ENCODE measurements at regions not wholly inside any gene's neighbourhood (a gene's known extent, or its start where the extent isn't known, plus 50 kb on each side); places are given as distances from the start of the nearest gene placed in this dataset.
"Not testable (repeated sequence)": the region's sequence is repeated elsewhere in the genome, so short reads cannot be mapped to it uniquely, and the experiment has no call there.

DNA sequence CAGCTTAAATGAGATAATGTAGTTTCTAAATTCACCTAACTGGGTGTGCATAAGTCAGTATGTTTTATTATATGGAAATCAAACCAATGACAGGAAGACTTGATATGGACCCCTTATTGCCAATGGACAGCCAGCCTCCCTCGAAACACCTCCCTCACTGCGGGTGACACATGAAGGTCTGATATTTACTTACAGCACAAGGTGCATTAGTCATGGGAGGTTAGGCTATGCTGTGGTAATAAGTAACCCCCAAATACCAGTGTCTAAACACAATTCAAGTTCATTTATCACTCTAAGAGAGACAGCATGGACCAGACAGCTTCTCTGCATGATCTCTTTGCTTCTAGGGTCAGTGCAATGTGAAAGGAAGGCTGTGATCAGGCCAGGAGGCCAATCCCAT lies 126.0 kb upstream of the KCNJ6 start:
- DNase-seq = no peak

DNA sequence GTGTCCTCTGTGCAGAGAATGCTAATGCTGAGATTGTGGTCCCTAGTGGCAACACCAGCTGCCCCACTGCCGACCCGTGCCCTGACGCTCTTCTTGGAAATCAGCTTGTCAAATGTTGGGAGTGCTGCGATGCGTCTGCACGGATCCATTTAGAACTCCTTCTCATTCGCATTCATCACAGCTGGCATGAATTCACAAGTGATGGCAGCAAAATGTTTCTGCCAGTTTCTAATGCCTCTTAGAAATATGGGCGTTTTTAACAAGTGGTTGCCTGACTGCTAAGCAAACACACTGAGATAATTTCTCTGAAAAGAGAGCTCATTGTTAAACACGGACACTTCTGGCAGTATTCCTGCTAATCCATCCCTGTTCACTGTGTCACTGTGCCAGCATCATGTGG lies 131.9 kb upstream of the KCNJ6 start:
- peak; percentile 92 for DNase-seq

DNA sequence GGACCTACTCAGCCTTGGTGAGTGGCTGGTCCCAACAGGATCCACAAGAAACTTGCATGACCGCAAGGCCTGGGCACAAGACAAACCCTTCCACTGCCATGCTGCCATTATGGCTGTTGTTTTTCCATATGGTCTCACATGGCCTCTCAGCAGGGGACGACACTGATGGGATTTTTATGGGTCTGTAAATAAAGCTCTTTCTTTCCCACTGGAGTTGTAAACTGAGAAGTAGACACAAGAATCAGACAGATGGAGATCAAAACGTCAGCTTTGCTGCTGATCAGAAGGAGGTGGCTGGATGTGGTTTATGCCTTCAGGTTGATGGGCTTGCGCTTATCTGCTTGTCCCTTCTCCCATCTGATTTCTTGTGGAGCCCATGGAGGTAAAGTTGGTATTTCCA lies 138.1 kb upstream of the KCNJ6 start:
- no peak for DNase-seq

DNA sequence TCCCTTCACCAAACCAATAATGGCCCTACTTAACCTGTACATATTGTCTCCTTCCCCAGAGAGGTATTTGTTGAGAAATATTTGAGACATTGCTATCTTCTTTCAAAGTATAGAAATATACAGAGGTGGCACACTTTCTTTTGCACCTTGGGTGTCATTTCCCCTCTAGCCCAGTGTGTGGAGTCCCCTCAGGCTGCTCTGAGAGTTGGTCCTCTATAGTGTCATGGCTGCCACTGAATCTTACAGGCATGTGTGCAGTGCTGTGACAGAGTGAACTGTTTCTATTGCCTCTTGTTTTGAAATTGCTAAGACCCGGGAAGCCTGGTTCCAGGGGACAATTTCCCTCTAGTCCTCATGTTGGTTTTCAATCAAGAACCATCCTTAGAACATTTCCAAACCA lies 140.2 kb upstream of the KCNJ6 start:
- no peak for DNase-seq

DNA sequence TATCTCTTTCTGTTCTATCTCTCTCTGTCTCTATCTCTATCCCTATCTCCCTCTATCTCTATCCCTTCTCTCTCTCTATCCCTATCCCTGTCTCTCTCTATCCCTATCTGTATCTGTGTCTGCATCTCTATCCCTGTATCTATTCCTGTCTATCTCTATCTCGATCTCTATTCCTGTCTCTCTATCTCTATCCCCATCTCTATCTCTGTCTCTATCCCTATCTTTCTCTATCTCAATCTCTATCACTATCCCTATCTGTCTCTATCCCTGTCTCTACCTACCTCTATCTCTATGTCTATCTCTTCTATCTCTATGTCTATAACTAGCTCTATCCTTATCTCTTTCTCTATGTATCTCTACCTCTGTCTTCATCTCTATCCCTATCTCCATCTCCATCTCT lies 141.4 kb upstream of the KCNJ6 start:
- DNase-seq = no peak

DNA sequence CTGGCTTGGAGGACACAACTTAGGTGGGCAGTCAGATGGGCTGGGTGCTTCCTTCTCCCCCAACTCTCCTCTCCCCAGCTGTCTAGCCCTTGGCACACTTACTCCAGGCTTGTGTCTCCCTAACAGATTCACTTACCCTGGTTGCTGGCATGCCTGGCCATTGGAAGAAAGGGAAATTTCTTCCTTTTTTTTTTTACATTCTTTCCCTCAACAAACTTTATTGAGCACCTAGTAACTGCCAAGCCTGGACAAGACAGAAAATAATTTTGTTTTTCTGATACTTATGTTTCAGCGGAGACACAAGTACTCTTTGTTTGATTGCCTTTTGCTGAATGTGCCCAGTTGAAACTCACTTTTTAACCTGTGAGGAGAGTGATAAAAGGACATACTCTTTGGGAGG lies 144.3 kb upstream of the KCNJ6 start:
- DNase-seq = no peak

DNA sequence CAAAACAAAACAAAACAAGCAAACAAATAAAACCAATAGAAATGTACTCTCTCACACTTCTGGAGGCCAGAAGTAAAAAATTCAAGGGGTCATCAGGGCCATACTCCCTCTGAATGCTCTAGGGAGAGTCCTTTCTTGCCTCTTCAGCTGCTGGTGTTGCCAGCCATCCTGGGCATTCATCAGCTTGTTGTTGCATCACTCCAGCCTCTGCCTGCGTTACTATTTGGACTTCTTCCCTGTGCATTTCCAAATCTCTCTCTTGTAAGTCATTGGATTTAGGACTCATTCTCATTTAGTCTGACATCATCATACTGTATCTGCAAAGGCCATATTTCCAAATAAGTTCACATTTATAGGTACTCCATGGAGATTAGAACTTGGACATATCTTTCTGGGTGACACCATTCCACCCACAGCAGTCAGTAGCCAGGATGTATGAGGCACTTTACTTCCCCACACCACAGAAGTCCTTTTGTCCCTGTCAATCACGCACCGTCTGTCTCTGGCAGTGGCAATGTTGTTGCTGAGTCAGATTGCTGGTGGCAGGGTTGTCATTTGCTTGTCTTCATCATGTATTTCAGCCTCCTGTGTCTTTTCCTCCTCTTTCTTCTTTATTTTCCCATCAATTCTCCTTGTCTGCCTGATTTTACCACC lies 151.0 kb upstream of the KCNJ6 start:
- DNase-seq = no peak

DNA sequence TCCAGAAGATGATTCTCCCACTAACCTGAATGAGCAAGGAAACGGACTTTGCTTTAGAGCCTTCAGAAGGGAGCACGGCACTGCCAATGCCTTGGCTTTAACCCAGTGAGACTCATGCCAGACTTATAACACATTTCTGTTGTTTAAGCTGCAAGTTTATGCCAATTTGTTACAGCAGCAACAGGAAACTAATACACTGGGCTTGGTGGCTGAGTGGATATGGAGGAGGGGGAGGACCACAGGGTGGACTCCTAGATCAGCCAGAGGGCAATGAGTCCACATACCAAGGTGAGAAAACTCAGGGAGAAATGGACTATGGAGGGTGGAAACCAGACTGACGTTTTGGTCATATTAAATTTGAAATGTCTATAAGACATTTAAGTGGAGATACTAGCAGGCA lies 156.2 kb upstream of the KCNJ6 start:
- DNase-seq = no peak

DNA sequence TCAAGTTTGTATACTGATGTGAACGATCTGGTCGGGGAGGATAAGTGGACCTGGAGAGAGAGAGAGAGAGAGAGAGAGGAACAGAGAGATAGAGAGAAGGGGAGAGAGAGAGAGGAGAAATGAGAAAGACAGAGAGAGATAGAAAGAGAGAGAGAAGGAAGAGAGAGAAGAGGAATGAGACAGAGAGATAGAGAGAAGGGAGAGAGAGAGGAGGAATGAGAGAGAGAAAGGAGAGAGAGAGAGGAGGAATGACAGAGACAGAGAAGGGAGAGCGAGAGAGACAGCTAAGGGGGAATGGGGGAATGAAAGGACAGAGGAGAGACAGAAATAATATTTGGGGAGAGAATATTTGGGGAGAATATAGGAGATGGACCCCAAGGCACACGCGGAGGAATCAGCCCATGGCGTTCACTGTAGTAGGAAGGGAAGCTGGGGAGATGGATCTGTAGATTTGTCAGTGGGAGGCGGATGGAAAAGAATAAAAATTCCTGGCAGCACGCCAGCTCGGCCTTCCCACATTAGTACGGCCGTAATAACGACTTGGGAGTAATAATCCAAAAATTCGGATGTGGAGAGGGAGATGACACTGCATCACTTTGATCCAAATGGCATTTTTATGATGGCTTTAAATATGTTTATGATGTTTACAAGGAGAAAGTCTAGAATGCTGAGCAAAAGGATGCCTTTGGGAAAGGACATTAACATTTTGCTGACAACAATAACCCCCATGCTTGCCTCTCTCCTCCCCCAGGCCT lies 159.8 kb upstream of the KCNJ6 start:
- DNase-seq = no peak

DNA sequence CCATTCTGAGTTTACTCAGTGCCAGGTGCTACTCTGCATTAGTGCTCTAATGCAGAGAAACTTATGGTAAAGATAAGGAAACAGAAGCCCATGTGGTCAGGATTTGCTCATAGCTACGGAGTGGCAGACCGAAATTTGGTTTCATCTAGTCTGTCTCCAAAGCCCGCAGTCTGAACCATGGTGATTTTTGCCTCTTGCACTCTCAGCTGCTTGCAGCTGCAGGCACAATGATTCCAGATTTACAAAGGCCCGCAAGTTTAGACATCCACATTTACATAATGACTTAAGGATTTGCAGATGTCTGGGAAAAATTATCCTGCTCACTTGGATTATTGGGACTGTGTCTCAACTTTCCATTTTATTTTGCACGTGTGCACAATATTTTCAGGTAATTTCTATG lies 161.3 kb upstream of the KCNJ6 start:
- DNase-seq = no peak

DNA sequence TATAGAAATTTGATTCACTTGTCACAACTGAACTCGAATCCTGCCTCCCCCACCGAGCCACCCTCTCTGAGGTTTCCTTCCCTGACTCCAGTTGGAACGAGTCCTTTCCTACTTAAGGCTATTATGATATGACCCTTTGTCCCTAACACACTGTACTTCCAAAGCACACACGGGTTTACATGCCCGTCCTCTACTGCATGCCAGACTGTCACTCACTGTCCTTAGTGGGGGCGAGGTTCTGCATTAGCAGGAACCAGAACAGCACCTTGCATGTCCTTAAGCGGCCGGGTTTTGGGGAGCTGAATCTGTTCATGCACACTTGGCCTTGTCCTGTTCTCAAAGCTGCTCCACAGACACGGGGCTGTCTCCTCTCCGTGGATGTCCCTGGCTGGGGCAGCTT lies 164.6 kb upstream of the KCNJ6 start:
- DNase-seq = no peak

DNA sequence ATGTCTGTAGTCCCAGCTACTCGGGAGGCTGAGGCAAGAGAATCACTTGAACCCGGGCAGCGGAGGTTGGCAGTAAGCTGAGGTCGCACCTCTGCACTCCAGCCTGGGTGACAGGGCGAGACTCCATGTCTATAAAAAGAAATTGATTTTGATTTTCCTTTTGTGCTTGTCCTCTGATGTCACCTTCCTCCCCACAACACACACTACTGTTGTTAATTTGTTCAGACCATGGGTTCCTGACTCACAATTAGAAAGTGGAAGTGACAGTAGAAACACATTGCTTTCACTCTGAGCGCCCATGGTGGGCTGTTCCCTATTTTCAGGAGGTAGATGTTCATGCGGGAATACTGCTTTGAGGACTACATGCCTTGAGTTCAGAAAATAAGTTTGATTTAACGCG lies 165.5 kb upstream of the KCNJ6 start:
- no peak for DNase-seq

DNA sequence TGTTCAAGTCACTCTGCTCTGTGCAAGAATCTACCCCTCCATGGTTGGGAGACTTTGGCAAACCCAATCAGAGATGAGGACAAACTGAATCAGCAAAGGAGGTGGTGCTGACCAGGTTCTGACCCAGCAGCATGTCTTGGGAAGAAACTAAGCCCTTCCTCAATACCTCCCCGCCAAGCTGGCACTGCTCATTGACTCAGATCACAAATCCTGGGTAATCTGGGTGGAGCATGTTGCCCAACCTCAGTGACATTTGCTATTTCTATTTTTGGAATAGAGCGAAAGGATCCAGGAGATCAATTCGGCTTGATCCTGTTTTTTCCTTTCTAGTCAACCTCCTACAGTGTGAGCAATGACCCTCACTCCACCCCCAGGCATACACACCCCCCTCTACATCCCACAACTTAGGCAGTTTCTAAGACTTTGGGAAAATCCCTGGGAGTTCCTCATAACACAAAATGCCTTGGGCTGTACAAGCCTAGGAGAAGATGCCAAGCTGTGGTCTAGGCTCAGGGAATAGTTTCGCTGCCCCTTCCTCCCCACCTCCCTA lies 166.8 kb upstream of the KCNJ6 start:
- no peak for DNase-seq

DNA sequence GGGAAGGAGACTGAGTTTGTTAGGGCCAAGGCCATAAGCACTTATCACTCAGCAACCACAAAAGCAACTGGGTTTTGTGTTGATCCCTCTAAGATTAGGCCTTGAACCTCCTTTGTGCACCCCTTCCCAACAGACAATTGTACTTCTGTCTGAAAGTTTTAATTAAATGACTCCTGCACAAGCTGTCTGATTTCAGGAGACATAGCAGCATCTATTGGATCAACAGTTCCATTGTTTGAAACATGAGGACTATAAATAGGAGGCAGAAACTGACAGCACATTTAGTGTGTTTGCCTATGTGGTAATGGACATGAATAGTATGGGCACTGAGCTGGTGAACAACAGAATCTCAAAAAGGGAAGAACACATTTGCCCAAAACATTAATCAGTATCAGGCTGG lies 167.3 kb upstream of the KCNJ6 start:
- no peak for DNase-seq

DNA sequence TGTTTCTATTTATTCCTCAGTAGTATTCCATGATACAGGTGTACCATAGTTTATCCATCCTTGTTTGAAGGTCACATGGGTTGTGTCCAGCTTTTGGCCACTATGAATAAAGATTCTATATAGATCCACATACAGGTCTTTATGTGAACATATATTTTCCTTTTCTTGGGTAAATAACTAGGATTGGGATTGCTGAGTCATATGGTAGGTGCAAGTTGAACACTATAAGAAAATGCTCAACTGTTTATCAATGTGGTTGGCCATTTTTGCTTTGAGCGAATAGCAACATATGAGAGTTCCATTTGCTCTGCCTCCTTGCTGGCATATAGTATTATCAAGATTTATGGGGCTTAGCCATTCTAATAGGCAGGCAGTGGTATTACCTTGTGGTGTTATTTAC lies 170.2 kb upstream of the KCNJ15 start:
- no peak for DNase-seq

DNA sequence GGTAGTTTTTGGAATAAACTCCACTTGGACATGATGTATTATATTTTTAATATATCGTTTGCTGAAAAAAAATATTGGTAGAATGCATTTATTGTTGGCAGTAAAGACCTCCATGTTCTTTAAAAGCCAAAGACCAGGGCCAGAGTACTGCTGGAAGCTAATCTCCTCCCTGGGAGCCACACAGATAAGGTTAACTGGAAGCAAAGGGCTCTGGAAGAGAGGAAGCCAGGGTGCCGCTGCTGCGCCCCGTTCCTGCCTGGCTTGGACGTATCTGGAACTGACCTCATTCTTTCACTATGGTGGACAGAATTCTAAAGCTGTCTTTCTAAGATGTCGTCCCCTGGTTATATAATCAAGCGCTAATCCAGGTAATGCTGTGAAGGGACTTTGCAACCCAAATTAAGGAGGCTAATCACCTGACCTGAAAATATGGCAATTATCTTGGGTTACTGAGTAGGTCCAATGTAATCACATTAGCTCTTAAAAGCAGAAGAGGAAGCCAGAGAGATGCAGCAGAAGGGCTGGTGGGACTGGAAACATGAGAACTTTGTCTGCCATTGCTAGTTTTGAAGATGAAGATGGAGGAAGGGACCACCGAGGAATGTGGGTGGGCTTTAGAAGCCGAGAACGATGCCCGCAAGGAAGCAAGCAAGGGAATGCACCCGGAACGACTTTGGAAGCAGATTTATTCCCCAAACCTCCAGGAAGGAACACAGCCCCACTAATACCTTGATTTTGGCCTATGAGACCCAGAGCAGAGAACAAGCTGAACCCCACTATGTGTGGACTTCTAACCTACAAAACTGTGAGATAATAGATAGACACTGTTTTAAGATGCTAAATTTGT lies 167.7 kb upstream of the KCNJ15 start:
- no peak for DNase-seq

DNA sequence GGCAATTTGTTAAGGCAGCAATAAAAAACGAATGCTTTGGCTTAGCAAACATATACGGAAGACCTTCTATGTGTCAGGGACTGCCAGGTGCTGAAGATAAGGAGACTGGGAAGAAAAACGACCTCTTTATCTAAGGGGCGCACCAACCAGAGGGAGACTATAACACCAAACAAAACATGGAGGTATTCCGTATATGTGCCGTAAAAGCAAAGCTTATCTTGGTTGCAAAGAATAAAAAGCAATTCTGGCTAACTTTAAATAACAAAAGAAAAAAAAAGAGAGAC lies 167.1 kb upstream of the KCNJ15 start:
- no peak for DNase-seq

DNA sequence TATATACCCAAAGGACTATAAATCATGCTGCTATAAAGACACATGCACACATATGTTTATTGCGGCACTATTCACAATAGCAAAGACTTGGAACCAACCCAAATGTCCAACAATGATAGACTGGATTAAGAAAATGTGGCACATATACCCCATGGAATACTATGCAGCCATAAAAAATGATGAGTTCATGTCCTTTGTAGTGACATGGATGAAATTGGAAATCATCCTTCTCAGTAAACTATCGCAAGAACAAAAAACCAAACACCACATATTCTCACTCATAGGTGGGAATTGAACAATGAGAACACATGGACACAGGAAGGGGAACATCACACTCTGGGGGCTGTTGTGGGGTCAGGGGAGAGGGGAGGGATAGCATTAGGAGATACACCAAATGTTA lies 165.7 kb upstream of the KCNJ15 start:
- not testable (repeated sequence) for DNase-seq

DNA sequence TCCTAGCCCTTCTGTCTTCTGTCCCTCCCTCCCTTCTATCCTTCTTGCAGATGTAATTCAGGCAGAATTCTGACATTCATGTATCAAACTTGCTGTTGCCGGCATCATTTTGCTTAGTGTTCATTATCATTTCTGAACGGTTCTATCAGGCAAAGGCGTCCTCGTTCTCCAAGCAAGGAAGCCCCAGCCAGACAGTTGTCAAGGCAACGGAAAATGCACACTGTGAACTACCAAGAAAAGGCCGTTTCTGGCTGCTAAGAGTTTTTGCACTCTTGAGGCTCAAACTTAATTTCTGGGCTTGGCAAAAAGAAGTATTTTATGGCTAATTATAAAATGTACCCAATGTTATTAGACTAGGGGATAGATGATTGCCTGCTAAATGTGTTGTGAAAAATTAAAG lies 164.7 kb upstream of the KCNJ15 start:
- no peak for DNase-seq

DNA sequence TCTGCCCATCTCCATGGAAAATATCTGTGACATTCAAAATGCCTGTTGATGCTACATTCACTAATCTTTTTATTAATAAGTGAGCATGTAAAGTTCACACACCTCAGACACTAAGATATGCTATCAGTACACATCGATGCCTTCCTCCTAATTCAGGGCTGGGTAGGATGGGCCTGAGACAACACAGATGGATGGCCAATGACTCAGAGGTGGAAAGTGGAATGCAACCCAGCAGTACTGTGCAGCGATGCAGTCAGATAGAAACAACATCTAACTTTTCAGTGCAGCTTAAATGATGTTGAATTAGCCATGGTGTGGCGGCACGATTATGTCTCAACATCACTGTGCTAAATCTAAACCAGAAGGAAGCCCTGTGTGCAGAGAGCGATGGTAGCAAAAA lies 161.6 kb upstream of the KCNJ15 start:
- no peak for DNase-seq

DNA sequence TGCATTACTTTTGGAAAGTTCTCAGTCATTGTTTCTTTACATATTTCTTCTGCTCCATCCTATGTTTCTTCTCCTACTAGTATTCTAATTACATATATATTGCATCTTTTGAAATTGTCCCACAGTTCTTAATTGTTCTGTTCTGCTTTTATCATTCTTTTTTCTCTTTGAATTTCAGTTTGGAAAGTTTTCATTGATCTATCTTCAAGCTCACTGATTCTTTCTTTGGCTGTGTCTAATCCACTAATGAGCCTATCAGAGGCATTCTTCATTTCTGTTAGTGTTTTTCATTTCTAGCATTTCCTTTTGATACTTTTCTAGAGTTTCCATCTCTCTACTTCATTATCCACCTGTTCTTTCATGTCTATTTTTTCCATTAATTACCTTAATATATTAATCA lies 159.0 kb upstream of the KCNJ15 start:
- DNase-seq = no peak

DNA sequence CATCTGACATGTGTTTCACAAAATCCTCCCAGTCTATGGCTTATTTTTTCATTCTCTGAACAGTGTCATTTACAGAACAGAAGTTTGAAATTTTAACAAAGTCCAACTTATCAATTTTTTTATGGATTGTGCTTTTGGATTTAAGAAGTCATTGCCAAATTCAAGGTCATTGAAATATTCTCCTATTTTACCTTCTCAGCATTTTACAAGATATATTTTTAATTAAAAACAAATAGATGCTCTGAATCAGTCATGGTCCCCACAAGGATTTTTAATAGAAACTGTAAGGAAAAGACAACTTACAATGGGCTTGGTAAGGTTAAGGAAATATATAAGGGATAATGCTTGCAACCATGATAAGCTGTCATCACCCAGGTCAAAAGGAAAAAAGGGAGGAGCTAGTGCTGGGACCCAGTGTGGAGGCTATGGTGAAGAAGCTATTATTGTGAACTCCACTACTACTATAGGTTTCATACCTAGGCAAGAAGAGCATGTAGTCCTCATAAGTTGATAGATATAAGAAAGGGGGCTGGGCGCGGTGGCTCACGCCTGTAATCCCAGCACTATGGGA lies 144.5 kb upstream of the KCNJ15 start:
- no peak for DNase-seq

DNA sequence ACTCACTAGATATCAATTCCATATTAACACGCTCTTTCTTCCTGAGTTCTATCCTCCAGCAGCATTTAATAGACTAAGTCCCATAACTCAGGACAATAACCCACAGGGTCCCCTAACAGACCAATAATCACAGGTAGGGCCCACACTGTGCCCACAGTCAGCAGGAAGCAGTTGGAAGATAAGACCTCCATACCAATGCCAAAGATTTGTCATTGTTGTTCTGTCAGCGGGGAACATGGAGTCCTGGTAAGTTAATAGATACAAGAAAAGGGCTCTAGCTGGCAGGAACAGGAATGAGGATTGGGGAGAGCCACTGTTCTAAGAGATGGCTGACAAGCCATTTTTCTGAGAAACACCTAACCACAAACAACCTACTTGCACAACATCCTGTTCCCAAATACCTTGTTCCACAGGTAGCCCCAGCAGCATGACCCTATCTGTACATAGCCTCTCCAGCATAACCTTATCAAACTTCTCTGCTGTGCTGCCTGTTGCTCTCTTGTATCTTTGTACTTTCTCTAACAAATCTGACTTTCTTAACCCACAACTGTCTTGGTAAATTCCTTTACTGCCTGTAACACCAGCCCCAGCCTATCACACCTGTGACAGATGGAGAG lies 142.0 kb upstream of the KCNJ15 start:
- no peak for DNase-seq

Data from NCI-H2029 treated with DMSO at 0.1 percent for 48 hours (cell line).